ENCODE measurements at regions not wholly inside any gene's neighbourhood (a gene's known extent, or its start where the extent isn't known, plus 50 kb on each side); places are given as distances from the start of the nearest gene placed in this dataset.

DNA sequence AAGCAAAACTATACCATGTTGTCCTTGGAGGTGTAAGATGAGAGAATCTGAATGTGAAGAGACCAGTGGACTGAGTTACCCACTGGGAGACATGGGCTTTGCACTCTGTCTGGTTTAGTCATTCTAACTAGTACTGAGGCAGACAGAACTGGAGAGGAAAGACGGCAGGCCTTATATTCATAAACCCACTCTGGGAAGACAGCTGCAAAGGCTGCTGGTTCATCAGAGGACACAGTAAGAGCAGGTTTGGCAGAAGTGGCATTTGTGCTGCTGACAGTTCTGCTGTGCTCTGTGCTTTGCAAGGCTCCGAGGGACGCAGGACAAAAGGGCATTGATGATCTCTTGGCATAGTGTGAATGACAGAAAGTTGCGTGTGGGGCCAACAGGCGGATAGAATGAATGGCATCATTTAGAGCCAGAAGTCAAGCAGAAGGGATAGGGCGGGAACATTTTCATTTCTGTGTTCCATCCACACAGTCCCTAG is 142.3 kb upstream of the TENT5A start:
- Mint-ChIP-seq H3K27me3 (ENCODE audit: low read depth) (no peaks in the 10 kb centered on the region), H3K4me3 (no peak overlapping the region), H3K9me3 (no peaks in the 10 kb centered on the region), H3K36me3 (ENCODE audit: insufficient read depth in 1 of 3, low read depth in 3 of 3) (no peaks in the 10 kb centered on the region), H3K4me1 (peaks cover 9 to 12% of the 10 kb centered on the region in 2 experiments), H3K27ac (no peak overlapping the region)
- Histone ChIP-seq H2BK120ac (ENCODE audit: low read depth, low read length, poor library complexity, severe bottlenecking) (no peak overlapping the region), H3K4me2 (ENCODE audit: insufficient read depth, insufficient read length, low read length) (no peak overlapping the region), H3T11ph (ENCODE audit: low read length) (no peak overlapping the region), H2BK15ac (ENCODE audit: low read depth, low read length) (no peak overlapping the region), H3K9ac (ENCODE audit: extremely low read depth, insufficient read length, low read length) (no peak overlapping the region), H3K9me3 (ENCODE audit: control insufficient read depth, low read depth, low read length) (no peaks in the 10 kb centered on the region), H3K27ac (ENCODE audit: insufficient read length, low read depth, low read length) (no peak overlapping the region), H3K23me2 (ENCODE audit: insufficient read length, low read depth, low read length, poor library complexity, severe bottlenecking) (no peaks in the 10 kb centered on the region), H3K56ac (ENCODE audit: insufficient read length, low read depth, low read length) (no peak overlapping the region), H3K23ac (ENCODE audit: insufficient read length, low read depth, low read length) (no peak overlapping the region), H2BK20ac (ENCODE audit: low read depth, low read length, poor library complexity, severe bottlenecking) (no peak overlapping the region), H2AFZ (ENCODE audit: low read length) (no peak overlapping the region), H3K18ac (ENCODE audit: insufficient read length, low read depth, low read length) (no peak overlapping the region), H2AK5ac (ENCODE audit: insufficient read length, low read length) (no peak overlapping the region), H2BK12ac (ENCODE audit: insufficient read length, low read depth, low read length) (no peak overlapping the region), H3K14ac (ENCODE audit: insufficient read depth, low read length) (no peak overlapping the region), H4K20me1 (ENCODE audit: control insufficient read depth, insufficient read depth, insufficient read length) (no peaks in the 10 kb centered on the region), H3K79me2 (ENCODE audit: insufficient read depth, low read length) (no peaks in the 10 kb centered on the region), H3K4me1 (ENCODE audit: insufficient read depth, low read length) (no peaks in the 10 kb centered on the region), H4K8ac (replicated peaks; ENCODE audit: insufficient read length, low read depth, low read length) (no peak overlapping the region), H2BK5ac (ENCODE audit: insufficient read length, low read length) (no peak overlapping the region), H4K91ac (ENCODE audit: insufficient read length, low read depth, low read length) (no peak overlapping the region), H3K79me1 (ENCODE audit: insufficient read depth, low read depth, low read length, poor library complexity, severe bottlenecking) (no peaks in the 10 kb centered on the region), H3K4ac (ENCODE audit: low read depth, low read length) (no peak overlapping the region), H4K5ac (ENCODE audit: insufficient read length, low read depth, low read length) (no peak overlapping the region), H3K27me3 (ENCODE audit: insufficient read depth, low read length) (no peaks in the 10 kb centered on the region)
- TF ChIP-seq, protein P1, sequence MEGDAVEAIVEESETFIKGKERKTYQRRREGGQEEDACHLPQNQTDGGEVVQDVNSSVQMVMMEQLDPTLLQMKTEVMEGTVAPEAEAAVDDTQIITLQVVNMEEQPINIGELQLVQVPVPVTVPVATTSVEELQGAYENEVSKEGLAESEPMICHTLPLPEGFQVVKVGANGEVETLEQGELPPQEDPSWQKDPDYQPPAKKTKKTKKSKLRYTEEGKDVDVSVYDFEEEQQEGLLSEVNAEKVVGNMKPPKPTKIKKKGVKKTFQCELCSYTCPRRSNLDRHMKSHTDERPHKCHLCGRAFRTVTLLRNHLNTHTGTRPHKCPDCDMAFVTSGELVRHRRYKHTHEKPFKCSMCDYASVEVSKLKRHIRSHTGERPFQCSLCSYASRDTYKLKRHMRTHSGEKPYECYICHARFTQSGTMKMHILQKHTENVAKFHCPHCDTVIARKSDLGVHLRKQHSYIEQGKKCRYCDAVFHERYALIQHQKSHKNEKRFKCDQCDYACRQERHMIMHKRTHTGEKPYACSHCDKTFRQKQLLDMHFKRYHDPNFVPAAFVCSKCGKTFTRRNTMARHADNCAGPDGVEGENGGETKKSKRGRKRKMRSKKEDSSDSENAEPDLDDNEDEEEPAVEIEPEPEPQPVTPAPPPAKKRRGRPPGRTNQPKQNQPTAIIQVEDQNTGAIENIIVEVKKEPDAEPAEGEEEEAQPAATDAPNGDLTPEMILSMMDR (conservative IDR thresholded peaks at IDR 0.05): no peak
- no CpG with 5 or more reads among the region's 6 CpGs for WGBS (ENCODE audit: extremely low coverage, insufficient read length, low lambda C conversion rate)
- DNase-seq: no peak

All from H9 (cell line).